Fibroblast of skin of abdomen (primary cell): ENCODE measurements at regions not wholly inside any gene's neighbourhood (a gene's known extent, or its start where the extent isn't known, plus 50 kb on each side); places are given as distances from the start of the nearest gene placed in this dataset.

Experiments
- DNase-seq: peaks from one replicate; pipeline ENCODE4 v3.0.0-alpha.2; 2013

- no peak for DNase-seq
Measured at GRCh38 chr5:4229414-4230292, 634.0 kb downstream of the IRX1 start.

GRCh38 chr5:4230471-4230785, 634.8 kb downstream of the IRX1 start:
- DNase-seq: no peak

- DNase-seq: no peak
Measured at GRCh38 chr5:4230786-4231641, 635.4 kb downstream of the IRX1 start.

GRCh38 chr5:4232084-4232483, 636.5 kb downstream of the IRX1 start:
- no peak for DNase-seq

- DNase-seq: peak; percentile 1
Measured at GRCh38 chr5:4233671-4234070, 638.0 kb downstream of the IRX1 start.

GRCh38 chr5:4243479-4244264, 648.0 kb downstream of the IRX1 start:
- DNase-seq: no peak

- no peak for DNase-seq
Measured at GRCh38 chr5:4244306-4244705, 648.7 kb downstream of the IRX1 start.

GRCh38 chr5:4245076-4245475, 649.4 kb downstream of the IRX1 start:
- DNase-seq: no peak

GRCh38 chr5:4245511-4245910, 649.9 kb downstream of the IRX1 start:
- DNase-seq: no peak

- DNase-seq: no peak
Measured at GRCh38 chr5:4246447-4246846, 650.8 kb downstream of the IRX1 start.

GRCh38 chr5:4250254-4250653, 654.6 kb downstream of the IRX1 start:
- DNase-seq: no peak

GRCh38 chr5:4252385-4252784, 656.8 kb downstream of the IRX1 start:
- no peak for DNase-seq

- DNase-seq: no peak
Measured at GRCh38 chr5:4254736-4255135, 659.1 kb downstream of the IRX1 start.

GRCh38 chr5:4255441-4255840, 659.8 kb downstream of the IRX1 start:
- DNase-seq: no peak

- DNase-seq: no peak
Measured at GRCh38 chr5:4258170-4258569, 662.5 kb downstream of the IRX1 start.

GRCh38 chr5:4271193-4271592, 675.6 kb downstream of the IRX1 start:
- DNase-seq: no peak

GRCh38 chr5:4275232-4275631, 679.6 kb downstream of the IRX1 start:
- no peak for DNase-seq

- peak; percentile 14 for DNase-seq
Measured at GRCh38 chr5:4294878-4295277, 699.2 kb downstream of the IRX1 start.

GRCh38 chr5:4295663-4296339, 700.2 kb downstream of the IRX1 start:
- peak; percentile 71 for DNase-seq

- DNase-seq: no peak
Measured at GRCh38 chr5:4306057-4306456, 710.4 kb downstream of the IRX1 start.

GRCh38 chr5:4309026-4309425, 713.4 kb downstream of the IRX1 start:
- no peak for DNase-seq

- DNase-seq: peak; percentile 68
Measured at GRCh38 chr5:4313138-4313537, 717.5 kb downstream of the IRX1 start.
